ENCODE measurements at regions not wholly inside any gene's neighbourhood (a gene's known extent, or its start where the extent isn't known, plus 50 kb on each side); places are given as distances from the start of the nearest gene placed in this dataset.

- TF ChIP-seq, protein P1, sequence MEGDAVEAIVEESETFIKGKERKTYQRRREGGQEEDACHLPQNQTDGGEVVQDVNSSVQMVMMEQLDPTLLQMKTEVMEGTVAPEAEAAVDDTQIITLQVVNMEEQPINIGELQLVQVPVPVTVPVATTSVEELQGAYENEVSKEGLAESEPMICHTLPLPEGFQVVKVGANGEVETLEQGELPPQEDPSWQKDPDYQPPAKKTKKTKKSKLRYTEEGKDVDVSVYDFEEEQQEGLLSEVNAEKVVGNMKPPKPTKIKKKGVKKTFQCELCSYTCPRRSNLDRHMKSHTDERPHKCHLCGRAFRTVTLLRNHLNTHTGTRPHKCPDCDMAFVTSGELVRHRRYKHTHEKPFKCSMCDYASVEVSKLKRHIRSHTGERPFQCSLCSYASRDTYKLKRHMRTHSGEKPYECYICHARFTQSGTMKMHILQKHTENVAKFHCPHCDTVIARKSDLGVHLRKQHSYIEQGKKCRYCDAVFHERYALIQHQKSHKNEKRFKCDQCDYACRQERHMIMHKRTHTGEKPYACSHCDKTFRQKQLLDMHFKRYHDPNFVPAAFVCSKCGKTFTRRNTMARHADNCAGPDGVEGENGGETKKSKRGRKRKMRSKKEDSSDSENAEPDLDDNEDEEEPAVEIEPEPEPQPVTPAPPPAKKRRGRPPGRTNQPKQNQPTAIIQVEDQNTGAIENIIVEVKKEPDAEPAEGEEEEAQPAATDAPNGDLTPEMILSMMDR (IDR thresholded peaks at IDR 0.05; ENCODE audit: poor library complexity, severe bottlenecking): no peak
- DNase-seq (ENCODE audit: low spot score): no peak
- no peak overlapping the region for H3K27ac ChIP-seq (ENCODE audit: poor library complexity, severe bottlenecking)
- H3K9me3 ChIP-seq (ENCODE audit: severe bottlenecking): no peaks in the 10 kb centered on the region
- no peaks in the 10 kb centered on the region for H3K36me3 ChIP-seq (ENCODE audit: low read depth)
- no peaks in the 10 kb centered on the region for H3K27me3 ChIP-seq (ENCODE audit: insufficient read depth, poor library complexity, severe bottlenecking)
- ATAC-seq (ENCODE audit: low read depth): no peak
- no peak overlapping the region for H3K4me3 ChIP-seq (ENCODE audit: severe bottlenecking)
- no peaks in the 10 kb centered on the region for H3K4me1 ChIP-seq (ENCODE audit: insufficient read depth, poor library complexity, severe bottlenecking)
These were observed 231.1 kb upstream of the POU3F1 start for GRCh38 chr1:38277646-38278045.

GRCh38 chr1:38275960-38276359 lies 229.4 kb upstream of the POU3F1 start:
- H3K4me1 ChIP-seq (ENCODE audit: insufficient read depth, poor library complexity, severe bottlenecking): no peaks in the 10 kb centered on the region
- no peaks in the 10 kb centered on the region for H3K9me3 ChIP-seq (ENCODE audit: severe bottlenecking)
- H3K27ac ChIP-seq (ENCODE audit: poor library complexity, severe bottlenecking): no peak overlapping the region
- no peak for DNase-seq (ENCODE audit: low spot score)
- H3K27me3 ChIP-seq (ENCODE audit: insufficient read depth, poor library complexity, severe bottlenecking): peaks cover 7% of the 10 kb centered on the region
- no peak for ATAC-seq (ENCODE audit: low read depth)
- no peak overlapping the region for H3K4me3 ChIP-seq (ENCODE audit: severe bottlenecking)
- TF ChIP-seq, protein P1 (IDR thresholded peaks at IDR 0.05; ENCODE audit: poor library complexity, severe bottlenecking): no peak
- no peaks in the 10 kb centered on the region for H3K36me3 ChIP-seq (ENCODE audit: low read depth)

GRCh38 chr1:38274974-38275373 lies 228.4 kb upstream of the POU3F1 start:
- no peak for DNase-seq (ENCODE audit: low spot score)
- Histone ChIP-seq H3K27ac (ENCODE audit: poor library complexity, severe bottlenecking) (no peak overlapping the region), H3K9me3 (ENCODE audit: severe bottlenecking) (no peaks in the 10 kb centered on the region), H3K27me3 (ENCODE audit: insufficient read depth, poor library complexity, severe bottlenecking) (peaks cover 16% of the 10 kb centered on the region), H3K4me1 (ENCODE audit: insufficient read depth, poor library complexity, severe bottlenecking) (no peaks in the 10 kb centered on the region), H3K4me3 (ENCODE audit: severe bottlenecking) (no peak overlapping the region), H3K36me3 (ENCODE audit: low read depth) (no peaks in the 10 kb centered on the region)
- no peak for ATAC-seq (ENCODE audit: low read depth)
- TF ChIP-seq, protein P1 (IDR thresholded peaks at IDR 0.05; ENCODE audit: poor library complexity, severe bottlenecking): no peak

- H3K27ac ChIP-seq (ENCODE audit: poor library complexity, severe bottlenecking): no peak overlapping the region
- ATAC-seq (ENCODE audit: low read depth) (no peak), DNase-seq (ENCODE audit: low spot score) (no peak)
- H3K4me1 ChIP-seq (ENCODE audit: insufficient read depth, poor library complexity, severe bottlenecking): no peaks in the 10 kb centered on the region
- H3K27me3 ChIP-seq (ENCODE audit: insufficient read depth, poor library complexity, severe bottlenecking): peaks cover 16% of the 10 kb centered on the region
- H3K9me3 ChIP-seq (ENCODE audit: severe bottlenecking): no peaks in the 10 kb centered on the region
- H3K4me3 ChIP-seq (ENCODE audit: severe bottlenecking): no peak overlapping the region
- TF ChIP-seq, protein P1 (IDR thresholded peaks at IDR 0.05; ENCODE audit: poor library complexity, severe bottlenecking): no peak
- no peaks in the 10 kb centered on the region for H3K36me3 ChIP-seq (ENCODE audit: low read depth)
These were observed 226.7 kb upstream of the POU3F1 start for GRCh38 chr1:38273196-38273804.

DNA sequence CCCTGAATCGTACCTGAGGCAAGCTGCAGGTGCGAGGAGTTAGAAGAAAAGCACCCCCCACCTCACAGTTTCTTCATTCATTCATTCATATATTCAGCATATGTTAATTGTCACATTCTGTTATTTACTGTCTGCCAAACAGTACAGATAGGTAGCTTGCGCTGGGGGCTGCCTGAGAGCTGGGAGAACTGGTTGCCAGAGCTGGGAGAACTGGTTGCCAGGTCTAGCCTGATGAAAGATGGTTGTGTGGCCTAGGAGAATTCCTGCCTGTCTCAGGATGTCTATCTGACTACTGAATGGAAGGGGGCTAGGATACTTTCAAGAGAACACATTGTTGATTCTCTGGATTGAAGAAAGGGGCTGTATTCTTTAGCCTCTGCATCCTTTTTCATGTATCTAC lies 225.9 kb upstream of the POU3F1 start:
- H3K4me3 ChIP-seq (ENCODE audit: severe bottlenecking): no peak overlapping the region
- H3K36me3 ChIP-seq (ENCODE audit: low read depth): no peaks in the 10 kb centered on the region
- H3K4me1 ChIP-seq (ENCODE audit: insufficient read depth, poor library complexity, severe bottlenecking): no peaks in the 10 kb centered on the region
- ATAC-seq (ENCODE audit: low read depth) (no peak), DNase-seq (ENCODE audit: low spot score) (no peak)
- H3K9me3 ChIP-seq (ENCODE audit: severe bottlenecking): no peaks in the 10 kb centered on the region
- peaks cover 16% of the 10 kb centered on the region for H3K27me3 ChIP-seq (ENCODE audit: insufficient read depth, poor library complexity, severe bottlenecking)
- H3K27ac ChIP-seq (ENCODE audit: poor library complexity, severe bottlenecking): no peak overlapping the region
- TF ChIP-seq, protein P1 (IDR thresholded peaks at IDR 0.05; ENCODE audit: poor library complexity, severe bottlenecking): no peak

Data from RWPE2 (cell line).